ENCODE measurements at regions not wholly inside any gene's neighbourhood (a gene's known extent, or its start where the extent isn't known, plus 50 kb on each side); places are given as distances from the start of the nearest gene placed in this dataset.
A peak's percentile ranks its signal among the peaks of the same experiment; 100 is the strongest.

GRCh38 chr2:64860936-64861335 lies 128.3 kb upstream of the SLC1A4 start:
- no peak for DNase-seq
- H3K9me3 ChIP-seq: no peaks in the 10 kb centered on the region
- no peak for TF ChIP-seq POLR2A (IDR thresholded peaks at IDR 0.05)
- no peak for TF ChIP-seq CTCF (IDR thresholded peaks at IDR 0.05)
- H3K27ac ChIP-seq: peak overlapping the region in 3 of 4 donors; percentile 6 to 89 (median 82)
- H3K4me1 ChIP-seq: peaks cover 0 to 36% (median 24%) of the 10 kb centered on the region in 4 donors
- no peak overlapping the region for H3K4me3 ChIP-seq
- H3K36me3 ChIP-seq: no peaks in the 10 kb centered on the region
- no peaks in the 10 kb centered on the region for H3K27me3 ChIP-seq

GRCh38 chr2:64861452-64862397 lies 127.5 kb upstream of the SLC1A4 start:
- no peaks in the 10 kb centered on the region for H3K27me3 ChIP-seq
- peaks cover 0 to 37% (median 24%) of the 10 kb centered on the region in 4 donors for H3K4me1 ChIP-seq
- no peaks in the 10 kb centered on the region for H3K9me3 ChIP-seq
- no peak overlapping the region for H3K4me3 ChIP-seq
- no peak for DNase-seq
- TF ChIP-seq POLR2A (IDR thresholded peaks at IDR 0.05) (no peak), CTCF (IDR thresholded peaks at IDR 0.05) (no peak)
- peak overlapping the region in 3 of 4 donors; percentile 6 to 89 (median 82) for H3K27ac ChIP-seq
- H3K36me3 ChIP-seq: no peaks in the 10 kb centered on the region

- Histone ChIP-seq H3K27me3 (no peaks in the 10 kb centered on the region), H3K36me3 (no peaks in the 10 kb centered on the region), H3K27ac (peak overlapping the region in 1 of 4 donors; percentile 82), H3K4me1 (peaks cover 0 to 34% (median 24%) of the 10 kb centered on the region in 4 donors), H3K9me3 (no peaks in the 10 kb centered on the region), H3K4me3 (no peak overlapping the region)
- no peak for DNase-seq
- TF ChIP-seq CTCF (IDR thresholded peaks at IDR 0.05) (no peak), POLR2A (IDR thresholded peaks at IDR 0.05) (no peak)
Measured at GRCh38 chr2:64862623-64863022, 126.6 kb upstream of the SLC1A4 start.

GRCh38 chr2:64863097-64863820 lies 125.9 kb upstream of the SLC1A4 start:
- H3K4me3 ChIP-seq: no peak overlapping the region
- H3K27ac ChIP-seq: peak overlapping the region in 1 of 4 donors; percentile 82
- peak in 1 of 3 donors; percentile 35 for DNase-seq
- no peaks in the 10 kb centered on the region for H3K36me3 ChIP-seq
- H3K9me3 ChIP-seq: no peaks in the 10 kb centered on the region
- no peaks in the 10 kb centered on the region for H3K27me3 ChIP-seq
- no peak for TF ChIP-seq POLR2A (IDR thresholded peaks at IDR 0.05)
- peaks cover 0 to 31% (median 22%) of the 10 kb centered on the region in 4 donors for H3K4me1 ChIP-seq

- H3K27ac ChIP-seq: peak overlapping the region; percentile 57 to 83 (median 73)
- peaks cover 0 to 13% (median 8%) of the 10 kb centered on the region in 4 donors for H3K4me1 ChIP-seq
- no peaks in the 10 kb centered on the region for H3K9me3 ChIP-seq
- peak; percentile 67 to 79 (median 78) for DNase-seq
- TF ChIP-seq POLR2A (IDR thresholded peaks at IDR 0.05) (no peak), CTCF (IDR thresholded peaks at IDR 0.05) (peak; percentile 63 to 97 (median 92))
- H3K36me3 ChIP-seq: no peaks in the 10 kb centered on the region
- H3K4me3 ChIP-seq: peak overlapping the region; percentile 46 to 76 (median 60)
- no peaks in the 10 kb centered on the region for H3K27me3 ChIP-seq
Measured at GRCh38 chr2:64865073-64865830, 123.9 kb upstream of the SLC1A4 start.
